Epithelial cell of esophagus (primary cell): ENCODE measurements at regions not wholly inside any gene's neighbourhood (a gene's known extent, or its start where the extent isn't known, plus 50 kb on each side); places are given as distances from the start of the nearest gene placed in this dataset.
"Not testable (repeated sequence)": the region's sequence is repeated elsewhere in the genome, so short reads cannot be mapped to it uniquely, and the experiment has no call there.

ENCODE experiments used
- DNase-seq: peaks from one replicate; pipeline ENCODE4 v3.0.0; 2010; ENCODE audit warnings: low read depth
- H3K4me3 ChIP-seq: 2 replicates; pipeline ENCODE4 v1.5.1; 2011; ENCODE audit warnings: mild to moderate bottlenecking, low read length, control low read depth
- CTCF ChIP-seq: IDR thresholded peaks from 2 replicates; pipeline ENCODE4 v1.5.1; 2011; ENCODE audit warnings: low read depth, mild to moderate bottlenecking, low read length, control low read depth, inconsistent platforms; ENCODE audit not compliant: insufficient read depth; ENCODE audit errors: missing control alignments

DNA sequence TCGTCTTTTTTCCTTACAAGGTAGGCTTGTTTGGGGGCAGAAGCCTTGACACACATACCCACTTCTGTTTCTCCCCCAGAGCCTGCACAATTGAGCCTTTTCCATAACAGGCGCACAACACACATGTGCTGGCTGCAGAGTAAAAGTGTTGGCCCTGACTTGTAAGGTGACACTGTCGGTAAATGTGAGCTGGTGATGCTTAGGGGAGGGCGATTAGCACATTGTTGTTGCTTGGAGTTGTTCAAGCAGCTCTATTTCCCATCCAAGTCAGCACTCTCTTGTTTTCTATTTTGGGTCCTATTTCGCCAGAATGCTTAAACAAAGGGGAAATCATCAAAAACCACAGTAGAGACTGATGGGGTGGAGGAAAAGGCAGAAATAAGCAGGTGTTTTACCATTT, 51.9 kb upstream of the PTPRJ start:
- DNase-seq: no peak
- no peak overlapping the region for H3K4me3 ChIP-seq
- TF ChIP-seq CTCF: no peak

- DNase-seq: peak; percentile 43
- TF ChIP-seq CTCF: no peak
- H3K4me3 ChIP-seq: no peak overlapping the region
These were observed 56.1 kb upstream of the PTPRJ start for GRCh38 chr11:47924184-47924691.

- DNase-seq: no peak
- H3K4me3 ChIP-seq: no peak overlapping the region
- TF ChIP-seq CTCF: no peak
These were observed 56.7 kb upstream of the PTPRJ start for GRCh38 chr11:47923667-47924066.

GRCh38 chr11:47921080-47921555, 59.2 kb upstream of the PTPRJ start:
- DNase-seq, H3K4me3 ChIP-seq: not testable (repeated sequence)

DNA sequence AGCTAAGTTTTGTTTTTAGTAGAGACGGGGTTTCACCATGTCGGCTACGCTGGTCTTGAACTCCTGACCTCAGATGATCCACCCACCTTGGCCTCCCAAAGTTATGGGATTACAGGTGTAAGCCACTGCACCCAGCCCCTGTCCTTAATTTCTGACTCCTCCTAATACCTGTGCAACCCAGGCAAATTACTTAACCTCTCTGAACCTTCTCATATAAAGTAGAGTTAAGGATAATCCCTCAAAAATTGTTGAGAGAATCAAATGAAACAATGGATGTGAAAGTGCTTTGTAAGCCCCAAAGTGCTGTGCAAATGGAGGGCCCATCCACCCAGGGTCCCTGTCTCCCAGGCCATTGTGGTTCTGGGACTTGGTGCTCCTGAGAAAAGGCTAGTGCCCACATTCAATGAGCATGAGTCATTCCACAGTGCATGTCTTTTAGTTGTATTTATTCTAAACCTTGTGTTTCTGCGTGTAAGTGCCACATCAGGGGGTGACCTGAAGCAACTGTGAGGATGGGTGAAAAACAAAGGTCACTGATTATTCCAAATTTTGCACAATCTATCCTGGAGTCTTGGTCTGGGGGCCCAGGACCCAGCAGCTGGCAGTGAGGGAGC, 61.4 kb upstream of the PTPRJ start:
- DNase-seq: peak; percentile 36
- TF ChIP-seq CTCF: no peak
- H3K4me3 ChIP-seq: no peak overlapping the region

GRCh38 chr11:47918370-47918690, 62.0 kb upstream of the PTPRJ start:
- no peak overlapping the region for H3K4me3 ChIP-seq
- TF ChIP-seq CTCF: no peak
- DNase-seq: no peak

- no peak overlapping the region for H3K4me3 ChIP-seq
- DNase-seq: peak; percentile 40
- no peak for TF ChIP-seq CTCF
These were observed 62.6 kb upstream of the PTPRJ start for GRCh38 chr11:47917599-47918369.
